H1 (cell line): ENCODE measurements at regions not wholly inside any gene's neighbourhood (a gene's known extent, or its start where the extent isn't known, plus 50 kb on each side); places are given as distances from the start of the nearest gene placed in this dataset.

Source experiments
- CTCF ChIA-PET: fragments of 300-600 bp; sonication (Branson Sonifier 250); formaldehyde crosslinking; loops from one replicate; lab custom pipeline; 2021; ENCODE audit not compliant: partially characterized antibody; lab: Charles Lee
- POLR2A ChIA-PET: fragments of 300-600 bp; sonication (Branson Sonifier 250); formaldehyde crosslinking; loops from one replicate; lab custom pipeline; 2021; ENCODE audit warnings: inconsistent platforms; ENCODE audit not compliant: partially characterized antibody; lab: Charles Lee
- DNase-seq, 2 experiments: peaks; one replicate each; pipeline versions ENCODE4 v3.0.0 to v3.0.0-alpha.2; 2010 to 2022; ENCODE audit warnings: low spot score in 2 of 2, low read depth in 1 of 2, mixed read lengths in 1 of 2
- FAIRE-seq: peaks from 2 replicates; lab custom pipeline; 2011; peaks lifted over from hg19 to GRCh38; lab: Jason Lieb, UNC
- H2AFZ ChIP-seq: 2 replicates; pipeline ENCODE4 v1.8.1; 2012; ENCODE audit warnings: low read length, inconsistent platforms
- H2AK5ac ChIP-seq: 2 replicates; pipeline ENCODE4 v1.6.1; 2013; ENCODE audit warnings: low read depth, low read length
- H2BK120ac ChIP-seq: replicated peaks from 2 replicates; pipeline ENCODE3; 2013; ENCODE audit warnings: low read depth, low read length, inconsistent platforms
- H2BK12ac ChIP-seq: 2 replicates; pipeline ENCODE4 v1.6.1; 2013; ENCODE audit warnings: low read depth, low read length
- H2BK15ac ChIP-seq: 2 replicates; pipeline ENCODE4 v1.6.1; 2013; ENCODE audit warnings: low read length
- H2BK20ac ChIP-seq: 2 replicates; pipeline ENCODE4 v1.6.1; 2013; ENCODE audit warnings: low read length
- H2BK5ac ChIP-seq: 2 replicates; pipeline ENCODE4 v1.6.1; 2013; ENCODE audit warnings: low read depth, low read length
- H3K14ac ChIP-seq: 2 replicates; pipeline ENCODE4 v1.6.1; 2013; ENCODE audit warnings: inconsistent platforms; ENCODE audit not compliant: insufficient read length
- H3K18ac ChIP-seq: 2 replicates; pipeline ENCODE4 v1.6.1; 2013; ENCODE audit warnings: low read length; ENCODE audit errors: extremely low read depth
- H3K23ac ChIP-seq: 2 replicates; pipeline ENCODE4 v1.6.1; 2013; ENCODE audit warnings: inconsistent platforms; ENCODE audit not compliant: insufficient read length
- H3K23me2 ChIP-seq: 2 replicates; pipeline ENCODE4 v1.6.1; 2013; ENCODE audit warnings: low read depth, low read length
- H3K27ac ChIP-seq: 2 replicates; pipeline ENCODE4 v1.6.1; 2011; ENCODE audit warnings: low read depth, low read length, inconsistent platforms
- H3K27me3 ChIP-seq, 4 experiments: replicated peaks in 1 of 4; 1 replicate in 1 of 4; 2 replicates in 3 of 4; pipeline versions ENCODE4 v1.6.1 to v1.8.1; 2011 to 2013; ENCODE audit warnings: low read length in 3 of 4, mild to moderate bottlenecking in 3 of 4, inconsistent platforms in 2 of 4, mixed read lengths in 2 of 4, moderate library complexity in 1 of 4; ENCODE audit not compliant: control insufficient read depth in 3 of 4, insufficient read depth in 3 of 4; ENCODE audit errors: extremely low read depth in 1 of 4
- H3K36me3 ChIP-seq, 4 experiments: 2 replicates each; pipeline versions ENCODE4 v1.6.1 to v1.8.1; 2011 to 2013; ENCODE audit warnings: mild to moderate bottlenecking in 4 of 4, low read length in 3 of 4, moderate library complexity in 2 of 4, control low read depth in 1 of 4, inconsistent platforms in 1 of 4; ENCODE audit not compliant: insufficient read depth in 4 of 4, control insufficient read depth in 2 of 4
- H3K4ac ChIP-seq: replicated peaks from 2 replicates; pipeline ENCODE3; 2013; ENCODE audit warnings: low read length, low read depth, mixed read lengths, inconsistent platforms; ENCODE audit not compliant: insufficient read length
- H3K4me1 ChIP-seq, 4 experiments: replicated peaks in 1 of 4; 1 replicate in 1 of 4; 2 replicates in 3 of 4; pipeline versions ENCODE4 v1.6.1 to v1.8.1; 2011 to 2013; ENCODE audit warnings: low read length in 3 of 4, inconsistent platforms in 2 of 4, mixed read lengths in 1 of 4; ENCODE audit not compliant: insufficient read depth in 4 of 4, control insufficient read depth in 3 of 4
- H3K4me2 ChIP-seq, 2 experiments: 2 replicates each; pipeline versions ENCODE4 v1.6.1 to v1.8.1; 2011 to 2013; ENCODE audit warnings: low read depth in 2 of 2, low read length in 2 of 2, control low read depth in 1 of 2, inconsistent platforms in 1 of 2, mild to moderate bottlenecking in 1 of 2; ENCODE audit not compliant: insufficient read depth in 1 of 2
- H3K4me3 ChIP-seq, 4 experiments: fragments of 200-600, 300-600 bp in 1 of 4; sonication (generic), shearing (Covaris generic), sonication (Bioruptor Twin) in 1 of 4; 2 replicates each; pipeline versions ENCODE4 v1.5.1 to v1.8.1; 2011 to 2016; ENCODE audit warnings: low read length in 4 of 4, low read depth in 3 of 4, control low read depth in 2 of 4, inconsistent platforms in 2 of 4, mild to moderate bottlenecking in 2 of 4, mixed read lengths in 1 of 4, moderate library complexity in 1 of 4; ENCODE audit not compliant: insufficient read depth in 2 of 4; ENCODE audit errors: extremely low read depth in 1 of 4
- H3K56ac ChIP-seq: replicated peaks from 2 replicates; pipeline ENCODE3; 2013; ENCODE audit warnings: low read depth, mild to moderate bottlenecking, mixed read lengths, low read length, inconsistent platforms; ENCODE audit not compliant: insufficient read length
- H3K79me1 ChIP-seq: 2 replicates; pipeline ENCODE4 v1.6.1; 2013; ENCODE audit warnings: low read depth, low read length, control low read depth
- H3K79me2 ChIP-seq, 2 experiments: 2 replicates each; pipeline versions ENCODE4 v1.6.1 to v1.8.1; 2012 to 2013; ENCODE audit warnings: low read length in 2 of 2, mild to moderate bottlenecking in 2 of 2, inconsistent platforms in 1 of 2; ENCODE audit not compliant: insufficient read depth in 2 of 2, control insufficient read depth in 1 of 2
- H3K9ac ChIP-seq, 4 experiments: replicated peaks in 1 of 4; 1 replicate in 1 of 4; 2 replicates in 3 of 4; pipeline versions ENCODE4 v1.6.1 to v1.8.1; 2011 to 2013; ENCODE audit warnings: low read depth in 3 of 4, low read length in 3 of 4, control low read depth in 2 of 4, mild to moderate bottlenecking in 2 of 4, moderate library complexity in 2 of 4, inconsistent platforms in 1 of 4; ENCODE audit errors: extremely low read depth in 1 of 4
- H3K9me3 ChIP-seq, 2 experiments: 2 replicates each; pipeline versions ENCODE4 v1.6.1 to v1.8.1; 2012 to 2013; ENCODE audit warnings: mild to moderate bottlenecking in 2 of 2, moderate library complexity in 2 of 2, control low read depth in 1 of 2, inconsistent platforms in 1 of 2, low read depth in 1 of 2, low read length in 1 of 2, mixed read lengths in 1 of 2; ENCODE audit not compliant: insufficient read depth in 2 of 2
- H4K20me1 ChIP-seq, 2 experiments: replicated peaks in 1 of 2; 2 replicates each; pipeline versions ENCODE3 to v1.8.1; 2011 to 2013; ENCODE audit warnings: inconsistent platforms in 2 of 2, low read length in 2 of 2, mild to moderate bottlenecking in 1 of 2; ENCODE audit not compliant: insufficient read depth in 2 of 2, control insufficient read depth in 1 of 2
- H4K5ac ChIP-seq: 2 replicates; pipeline ENCODE4 v1.6.1; 2013; ENCODE audit warnings: low read length, low read depth, mixed read lengths, inconsistent platforms; ENCODE audit not compliant: insufficient read length
- H4K8ac ChIP-seq: 2 replicates; pipeline ENCODE4 v1.8.0; 2013; ENCODE audit warnings: mild to moderate bottlenecking, moderate library complexity, low read length, inconsistent platforms; ENCODE audit not compliant: insufficient read depth; ENCODE audit errors: extremely low read depth
- H4K91ac ChIP-seq: replicated peaks from 2 replicates; pipeline ENCODE3; 2013; ENCODE audit warnings: low read length, mixed read lengths, inconsistent platforms; ENCODE audit not compliant: insufficient read length
- CHD1 ChIP-seq: IDR thresholded peaks from 2 replicates; pipeline ENCODE4 v1.6.1; 2012; ENCODE audit warnings: low read depth, low read length, improper control_type of control experiment
- MAFK ChIP-seq: IDR thresholded peaks from 2 replicates; pipeline ENCODE4 v1.6.1; 2012; ENCODE audit warnings: low read depth, mild to moderate bottlenecking, improper control_type of control experiment, low read length
- WGBS, 2 experiments: shearing (Covaris generic) in 1 of 2; methylation state at CpG; one replicate each; pipeline versions ENCODE4 v1.1.6 to v1.1.7; 2013 to 2015; ENCODE audit warnings: low lambda C conversion rate in 2 of 2, mixed read lengths in 2 of 2, inconsistent platforms in 1 of 2, low coverage in 1 of 2, missing lambda C conversion rate in 1 of 2; ENCODE audit not compliant: insufficient replicate concordance in 2 of 2, insufficient coverage in 1 of 2, insufficient read length in 1 of 2; ENCODE audit errors: extremely low coverage in 1 of 2, missing lambda C conversion rate in 1 of 2; 5-methylcytosine and 5-hydroxymethylcytosine counted together

DNA sequence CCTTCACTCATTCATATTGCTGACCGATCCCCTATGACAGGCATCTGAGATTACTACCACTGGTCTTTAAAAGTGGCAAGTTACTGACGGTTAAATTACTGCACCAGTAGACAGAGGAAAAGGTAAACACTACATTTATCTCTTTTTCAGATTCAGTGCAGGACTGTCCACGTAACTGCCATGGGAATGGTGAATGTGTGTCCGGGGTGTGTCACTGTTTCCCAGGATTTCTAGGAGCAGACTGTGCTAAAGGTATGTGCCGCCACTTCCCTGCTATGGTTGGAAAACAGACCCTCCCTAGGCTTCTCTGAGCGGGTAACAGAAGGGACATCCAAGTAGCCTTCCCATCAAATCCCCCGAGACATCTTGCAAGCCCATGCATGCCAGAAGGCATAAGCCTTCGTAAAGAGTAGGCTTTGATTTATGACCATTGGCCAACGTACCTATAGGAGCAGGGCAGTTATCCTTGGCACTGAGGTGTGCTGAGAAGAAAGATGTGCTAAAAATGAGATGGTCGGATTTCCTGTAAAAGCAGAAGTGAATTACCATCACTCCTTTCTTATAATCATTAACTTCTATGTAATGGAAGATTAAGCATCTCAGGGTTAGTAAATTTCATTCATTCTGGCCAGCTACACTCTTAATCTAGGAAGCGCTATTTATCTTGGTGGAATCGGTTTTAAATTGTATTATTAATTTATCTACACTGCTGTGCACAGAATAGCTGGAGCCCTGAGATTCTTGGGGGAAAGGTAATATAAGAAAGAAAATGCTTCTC is 193.4 kb upstream of the WWC1 start:
- Histone ChIP-seq H3K4me1 (no peaks in the 10 kb centered on the region), H4K5ac (no peak overlapping the region), H3K14ac (no peak overlapping the region), H3K79me1 (no peaks in the 10 kb centered on the region), H3K56ac (no peak overlapping the region), H3K23me2 (no peaks in the 10 kb centered on the region), H3K23ac (no peak overlapping the region), H3K27me3 (no peaks in the 10 kb centered on the region), H2BK20ac (no peak overlapping the region), H3K4me2 (no peak overlapping the region), H4K20me1 (no peaks in the 10 kb centered on the region), H2AFZ (no peak overlapping the region), H2BK120ac (no peak overlapping the region), H3K27ac (no peak overlapping the region), H3K36me3 (no peaks in the 10 kb centered on the region), H2BK15ac (no peak overlapping the region), H2AK5ac (no peak overlapping the region), H2BK5ac (no peak overlapping the region), H3K79me2 (no peaks in the 10 kb centered on the region), H3K4ac (no peak overlapping the region), H4K8ac (no peak overlapping the region), H3K4me3 (no peak overlapping the region), H2BK12ac (no peak overlapping the region), H3K9ac (no peak overlapping the region), H3K18ac (no peak overlapping the region), H3K9me3 (no peaks in the 10 kb centered on the region), H4K91ac (no peak overlapping the region)
- CTCF ChIA-PET: interaction anchor here (0.7 to 1.4 kb wide), 2 partner anchors 12 to 162 kb away, joined by 3 to 4 read pairs; no protein-coding TSS in a partner anchor
- DNase-seq (no peak), FAIRE-seq (no peak)
- POLR2A ChIA-PET: no interaction called here
- 92% methylated on average over 12 of the region's 12 CpGs; no CpG with 5 or more reads in 1 of the 2 experiments for WGBS, 2 experiments
- TF ChIP-seq MAFK: no peak
- no peak for TF ChIP-seq CHD1
